Cardiac muscle cell (in vitro differentiated cells and primary cell): ENCODE measurements at regions not wholly inside any gene's neighbourhood (a gene's known extent, or its start where the extent isn't known, plus 50 kb on each side); places are given as distances from the start of the nearest gene placed in this dataset.

Experiments
- DNase-seq, 2 donors: peaks; one replicate each; pipeline versions ENCODE4 v3.0.0 to v3.0.0-alpha.2; 2010 to 2017; ENCODE audit warnings: low read depth in 1 of 2, low spot score in 1 of 2
- H3K27ac ChIP-seq: fragments of 200-600 bp; sonication (generic); 2 replicates; pipeline ENCODE4 v1.5.1; 2016
- H3K27me3 ChIP-seq: fragments of 200-600 bp; sonication (generic); 2 replicates; pipeline ENCODE4 v1.6.0; 2016; ENCODE audit warnings: control low read depth
- H3K36me3 ChIP-seq: fragments of 200-600 bp; sonication (generic); 2 replicates; pipeline ENCODE4 v1.5.1; 2016; ENCODE audit warnings: control low read depth
- H3K4me1 ChIP-seq: fragments of 200-600 bp; sonication (generic); 2 replicates; pipeline ENCODE4 v1.8.1; 2017; ENCODE audit warnings: low read depth, mild to moderate bottlenecking, mixed run types
- H3K4me3 ChIP-seq: fragments of 200-600 bp; sonication (generic); 2 replicates; pipeline ENCODE4 v1.5.1; 2016; ENCODE audit warnings: mild to moderate bottlenecking
- H3K9me3 ChIP-seq: fragments of 200-600 bp; sonication (generic); 2 replicates; pipeline ENCODE4 v1.5.1; 2017; ENCODE audit warnings: low read depth, mild to moderate bottlenecking, control low read depth
- CTCF ChIP-seq: IDR thresholded peaks from 2 replicates; pipeline ENCODE4 v1.5.1; 2012; ENCODE audit warnings: low read depth, mild to moderate bottlenecking, low read length

DNA sequence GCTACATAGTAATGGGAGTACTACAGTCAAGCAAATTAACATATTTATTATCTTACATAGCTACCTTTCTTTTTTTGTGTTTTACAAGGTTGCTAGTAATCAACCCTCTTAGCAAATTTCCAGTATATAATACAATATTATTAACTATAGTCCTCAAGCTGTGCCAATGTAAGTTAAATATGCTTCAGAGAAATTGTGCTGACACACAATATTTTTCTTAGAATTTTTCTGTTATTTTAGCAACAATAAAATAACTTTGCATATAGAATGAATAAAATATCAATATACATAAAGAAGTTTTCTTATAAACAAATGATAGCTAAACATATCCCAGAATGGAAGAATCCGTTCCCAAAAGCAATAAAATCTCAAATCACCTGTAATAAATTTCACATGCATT lies 1605.1 kb downstream of the REEP3 start:
- no peak overlapping the region for H3K27ac ChIP-seq
- DNase-seq: no peak
- no peaks in the 10 kb centered on the region for H3K4me1 ChIP-seq
- no peaks in the 10 kb centered on the region for H3K27me3 ChIP-seq
- H3K9me3 ChIP-seq: no peaks in the 10 kb centered on the region
- TF ChIP-seq CTCF: no peak
- H3K36me3 ChIP-seq: no peaks in the 10 kb centered on the region
- no peak overlapping the region for H3K4me3 ChIP-seq

GRCh38 chr10:65128277-65128676 lies 1607.1 kb downstream of the REEP3 start:
- TF ChIP-seq CTCF: no peak
- H3K4me1 ChIP-seq: no peaks in the 10 kb centered on the region
- H3K27ac ChIP-seq: no peak overlapping the region
- DNase-seq: no peak
- no peaks in the 10 kb centered on the region for H3K9me3 ChIP-seq
- no peaks in the 10 kb centered on the region for H3K36me3 ChIP-seq
- H3K4me3 ChIP-seq: no peak overlapping the region
- H3K27me3 ChIP-seq: no peaks in the 10 kb centered on the region

DNA sequence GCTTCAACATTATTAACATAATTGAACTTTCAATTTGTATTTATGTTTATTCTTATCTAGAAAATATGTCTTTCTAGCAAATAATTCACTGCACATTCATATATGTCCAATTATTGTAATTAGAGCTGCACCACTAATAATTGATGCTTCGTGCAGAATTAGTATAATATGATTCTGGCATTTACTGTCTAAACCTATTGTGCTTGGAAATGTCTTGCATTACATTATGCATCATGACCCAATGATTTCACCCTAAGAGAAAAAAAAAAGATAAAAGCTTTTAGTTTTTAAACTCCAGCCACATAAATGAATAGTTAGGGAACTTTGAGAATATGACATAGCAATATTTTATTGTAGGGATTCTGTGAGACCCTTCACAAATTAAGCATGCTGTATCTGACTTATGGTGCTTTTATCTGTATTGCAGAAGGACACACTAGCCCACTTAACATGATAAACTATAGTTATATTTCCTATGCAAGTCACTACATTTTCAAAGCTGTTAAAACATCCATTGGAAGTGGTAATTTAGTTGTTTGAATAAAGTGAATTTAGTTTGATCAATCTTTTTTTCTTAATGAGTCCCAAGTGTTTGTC lies 1609.1 kb downstream of the REEP3 start:
- Histone ChIP-seq H3K36me3 (no peaks in the 10 kb centered on the region), H3K27ac (no peak overlapping the region), H3K9me3 (no peaks in the 10 kb centered on the region), H3K4me1 (no peaks in the 10 kb centered on the region), H3K4me3 (no peak overlapping the region), H3K27me3 (no peaks in the 10 kb centered on the region)
- TF ChIP-seq CTCF: no peak
- DNase-seq: no peak

GRCh38 chr10:65133652-65134051 lies 1612.5 kb downstream of the REEP3 start:
- H3K9me3 ChIP-seq: no peaks in the 10 kb centered on the region
- no peaks in the 10 kb centered on the region for H3K4me1 ChIP-seq
- H3K27me3 ChIP-seq: no peaks in the 10 kb centered on the region
- H3K4me3 ChIP-seq: no peak overlapping the region
- no peaks in the 10 kb centered on the region for H3K36me3 ChIP-seq
- TF ChIP-seq CTCF: no peak
- no peak for DNase-seq
- H3K27ac ChIP-seq: no peak overlapping the region

DNA sequence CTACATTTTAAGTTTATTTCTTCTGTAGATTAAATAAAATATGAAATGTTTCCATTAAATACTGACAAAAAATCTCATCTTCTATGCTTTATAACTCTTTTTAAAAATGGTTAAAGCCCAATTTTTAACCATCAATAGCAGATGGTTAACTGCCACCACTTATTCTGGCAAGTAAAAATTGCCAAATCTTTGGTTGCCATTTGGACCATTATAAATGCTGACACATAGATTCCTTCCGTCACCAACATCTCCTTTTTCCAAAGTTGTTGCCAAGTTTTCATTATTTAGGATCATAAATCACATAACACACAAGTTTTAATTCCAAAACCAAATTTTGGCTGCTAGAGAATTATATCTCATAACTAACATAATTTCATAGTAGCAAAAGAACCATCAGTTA lies 1614.3 kb downstream of the REEP3 start:
- Histone ChIP-seq H3K9me3 (no peaks in the 10 kb centered on the region), H3K27ac (no peak overlapping the region), H3K36me3 (no peaks in the 10 kb centered on the region), H3K4me3 (no peak overlapping the region), H3K4me1 (no peaks in the 10 kb centered on the region), H3K27me3 (no peaks in the 10 kb centered on the region)
- DNase-seq: no peak
- no peak for TF ChIP-seq CTCF
